SIG-M5 treated with dmso at 0.1 percent for 504 hours (cell line): ENCODE measurements at regions not wholly inside any gene's neighbourhood (a gene's known extent, or its start where the extent isn't known, plus 50 kb on each side); places are given as distances from the start of the nearest gene placed in this dataset.
"Not testable (repeated sequence)": the region's sequence is repeated elsewhere in the genome, so short reads cannot be mapped to it uniquely, and the experiment has no call there.

Experiments
- DNase-seq: peaks from one replicate; lab custom pipeline; 2025; ENCODE audit not compliant: unreplicated experiment; lab: John Stamatoyannopoulos, UW

- DNase-seq, result no peak
These were observed 104.4 kb upstream of the RBMS3 start for GRCh38 chr3:29176501-29176900.

GRCh38 chr3:29178809-29179793, 101.8 kb upstream of the RBMS3 start:
- DNase-seq, result no peak

GRCh38 chr3:29181149-29181780, 99.6 kb upstream of the RBMS3 start:
- no peak for DNase-seq

GRCh38 chr3:29181872-29182271, 99.0 kb upstream of the RBMS3 start:
- DNase-seq, result no peak

GRCh38 chr3:29182828-29183227, 98.0 kb upstream of the RBMS3 start:
- DNase-seq, result not testable (repeated sequence)

- no peak for DNase-seq
These were observed 97.4 kb upstream of the RBMS3 start for GRCh38 chr3:29183346-29184087.

GRCh38 chr3:29185706-29186105, 95.2 kb upstream of the RBMS3 start:
- DNase-seq, result no peak

GRCh38 chr3:29186131-29186599, 94.7 kb upstream of the RBMS3 start:
- no peak for DNase-seq

- DNase-seq, result no peak
These were observed 93.7 kb upstream of the RBMS3 start for GRCh38 chr3:29186982-29187725.

- DNase-seq, result no peak
These were observed 91.5 kb upstream of the RBMS3 start for GRCh38 chr3:29189328-29189727.

- no peak for DNase-seq
These were observed 86.7 kb upstream of the RBMS3 start for GRCh38 chr3:29194139-29194538.

- DNase-seq, result no peak
These were observed 85.8 kb upstream of the RBMS3 start for GRCh38 chr3:29195056-29195455.

GRCh38 chr3:29201604-29202003, 79.3 kb upstream of the RBMS3 start:
- DNase-seq, result no peak

GRCh38 chr3:29202378-29202777, 78.5 kb upstream of the RBMS3 start:
- DNase-seq, result no peak

- no peak for DNase-seq
These were observed 77.0 kb upstream of the RBMS3 start for GRCh38 chr3:29203851-29204250.

GRCh38 chr3:29207427-29207826, 73.4 kb upstream of the RBMS3 start:
- DNase-seq, result no peak

- no peak for DNase-seq
These were observed 68.0 kb upstream of the RBMS3 start for GRCh38 chr3:29212789-29213433.

- DNase-seq, result no peak
These were observed 66.7 kb upstream of the RBMS3 start for GRCh38 chr3:29214009-29214658.

- no peak for DNase-seq
These were observed 64.9 kb upstream of the RBMS3 start for GRCh38 chr3:29215948-29216347.

- no peak for DNase-seq
These were observed 54.2 kb upstream of the RBMS3 start for GRCh38 chr3:29226706-29227105.
